ENCODE measurements at regions not wholly inside any gene's neighbourhood (a gene's known extent, or its start where the extent isn't known, plus 50 kb on each side); places are given as distances from the start of the nearest gene placed in this dataset.
"Not testable (repeated sequence)": the region's sequence is repeated elsewhere in the genome, so short reads cannot be mapped to it uniquely, and the experiment has no call there.

GRCh38 chr10:9166770-9167169, 1112.3 kb downstream of the GATA3 start:
- H3K4me1 ChIP-seq (ENCODE audit: control insufficient read depth in 2 of 3, insufficient read depth in 2 of 3, low read depth in 1 of 3, low read length in 3 of 3), result no peaks in the 10 kb centered on the region
- FAIRE-seq (no peak), DNase-seq (no peak)
- no peak overlapping the region for H3K9ac ChIP-seq (ENCODE audit: low read length in 3 of 3)
- TF ChIP-seq, protein P1, sequence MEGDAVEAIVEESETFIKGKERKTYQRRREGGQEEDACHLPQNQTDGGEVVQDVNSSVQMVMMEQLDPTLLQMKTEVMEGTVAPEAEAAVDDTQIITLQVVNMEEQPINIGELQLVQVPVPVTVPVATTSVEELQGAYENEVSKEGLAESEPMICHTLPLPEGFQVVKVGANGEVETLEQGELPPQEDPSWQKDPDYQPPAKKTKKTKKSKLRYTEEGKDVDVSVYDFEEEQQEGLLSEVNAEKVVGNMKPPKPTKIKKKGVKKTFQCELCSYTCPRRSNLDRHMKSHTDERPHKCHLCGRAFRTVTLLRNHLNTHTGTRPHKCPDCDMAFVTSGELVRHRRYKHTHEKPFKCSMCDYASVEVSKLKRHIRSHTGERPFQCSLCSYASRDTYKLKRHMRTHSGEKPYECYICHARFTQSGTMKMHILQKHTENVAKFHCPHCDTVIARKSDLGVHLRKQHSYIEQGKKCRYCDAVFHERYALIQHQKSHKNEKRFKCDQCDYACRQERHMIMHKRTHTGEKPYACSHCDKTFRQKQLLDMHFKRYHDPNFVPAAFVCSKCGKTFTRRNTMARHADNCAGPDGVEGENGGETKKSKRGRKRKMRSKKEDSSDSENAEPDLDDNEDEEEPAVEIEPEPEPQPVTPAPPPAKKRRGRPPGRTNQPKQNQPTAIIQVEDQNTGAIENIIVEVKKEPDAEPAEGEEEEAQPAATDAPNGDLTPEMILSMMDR (IDR thresholded peaks at IDR 0.05; ENCODE audit: borderline replicate concordance, extremely low read depth, insufficient read depth), result no peak
- no peaks in the 10 kb centered on the region for H3K27me3 ChIP-seq (ENCODE audit: control insufficient read depth, insufficient read depth, low read length)
- H3K4me3 ChIP-seq (ENCODE audit: low read length in 3 of 3), result no peak overlapping the region
- H3K9me3 ChIP-seq (ENCODE audit: control insufficient read depth in 2 of 3, insufficient read depth in 1 of 3, low read length in 3 of 3), result no peaks in the 10 kb centered on the region
- intact Hi-C loops (cut with DNase I), result no loop called here
- no peak overlapping the region for H3K27ac ChIP-seq (ENCODE audit: low read depth in 2 of 2, low read length in 2 of 2)
- H3K36me3 ChIP-seq (ENCODE audit: control insufficient read depth in 2 of 3, insufficient read depth in 3 of 3, low read length in 3 of 3), result no peaks in the 10 kb centered on the region

GRCh38 chr10:9172276-9172675, 1117.8 kb downstream of the GATA3 start:
- Histone ChIP-seq H3K4me3 (ENCODE audit: low read length in 3 of 3) (no peak overlapping the region), H3K4me1 (ENCODE audit: control insufficient read depth in 2 of 3, insufficient read depth in 2 of 3, low read depth in 1 of 3, low read length in 3 of 3) (no peaks in the 10 kb centered on the region), H3K9me3 (ENCODE audit: control insufficient read depth in 2 of 3, insufficient read depth in 1 of 3, low read length in 3 of 3) (no peaks in the 10 kb centered on the region), H3K36me3 (ENCODE audit: control insufficient read depth in 2 of 3, insufficient read depth in 3 of 3, low read length in 3 of 3) (no peaks in the 10 kb centered on the region), H3K27ac (ENCODE audit: low read depth in 2 of 2, low read length in 2 of 2) (no peak overlapping the region), H3K27me3 (ENCODE audit: control insufficient read depth, insufficient read depth, low read length) (no peaks in the 10 kb centered on the region), H3K9ac (ENCODE audit: low read length in 3 of 3) (no peak overlapping the region)
- TF ChIP-seq, protein P1 (IDR thresholded peaks at IDR 0.05; ENCODE audit: borderline replicate concordance, extremely low read depth, insufficient read depth), result no peak
- no peak for DNase-seq
- intact Hi-C loops (cut with DNase I), result no loop called here
- no peak for FAIRE-seq

- intact Hi-C loops (cut with DNase I), result no loop called here
- Histone ChIP-seq H3K4me1 (ENCODE audit: control insufficient read depth in 2 of 3, insufficient read depth in 2 of 3, low read depth in 1 of 3, low read length in 3 of 3) (no peaks in the 10 kb centered on the region), H3K27me3 (ENCODE audit: control insufficient read depth, insufficient read depth, low read length) (no peaks in the 10 kb centered on the region), H3K9ac (ENCODE audit: low read length in 3 of 3) (no peak overlapping the region), H3K9me3 (ENCODE audit: control insufficient read depth in 2 of 3, insufficient read depth in 1 of 3, low read length in 3 of 3) (no peaks in the 10 kb centered on the region), H3K27ac (ENCODE audit: low read depth in 2 of 2, low read length in 2 of 2) (no peak overlapping the region), H3K36me3 (ENCODE audit: control insufficient read depth in 2 of 3, insufficient read depth in 3 of 3, low read length in 3 of 3) (no peaks in the 10 kb centered on the region), H3K4me3 (ENCODE audit: low read length in 3 of 3) (no peak overlapping the region)
- TF ChIP-seq, protein P1 (IDR thresholded peaks at IDR 0.05; ENCODE audit: borderline replicate concordance, extremely low read depth, insufficient read depth), result no peak
- DNase-seq (peak in 1 of 5 donors; percentile 14), FAIRE-seq (no peak)
Measured at GRCh38 chr10:9175200-9175599, 1120.7 kb downstream of the GATA3 start.

GRCh38 chr10:9183197-9183880, 1128.9 kb downstream of the GATA3 start:
- H3K4me3 ChIP-seq (ENCODE audit: low read length in 3 of 3); H3K36me3 ChIP-seq (ENCODE audit: control insufficient read depth in 2 of 3, insufficient read depth in 3 of 3, low read length in 3 of 3); H3K9ac ChIP-seq (ENCODE audit: low read length in 3 of 3); H3K27me3 ChIP-seq (ENCODE audit: control insufficient read depth, insufficient read depth, low read length); H3K9me3 ChIP-seq (ENCODE audit: control insufficient read depth in 2 of 3, insufficient read depth in 1 of 3, low read length in 3 of 3); FAIRE-seq; H3K4me1 ChIP-seq (ENCODE audit: control insufficient read depth in 2 of 3, insufficient read depth in 2 of 3, low read depth in 1 of 3, low read length in 3 of 3); intact Hi-C loops (cut with DNase I); H3K27ac ChIP-seq (ENCODE audit: low read depth in 2 of 2, low read length in 2 of 2): not testable (repeated sequence)
- peak in 1 of 5 donors; percentile 61 for DNase-seq

Data from kidney (tissue), 13 donors.